T-helper 2 cell treated with Interferon-gamma antibody and Interleukin-4, amounts not matched to agents 100 ng/mL and 5 ng/mL, for 36 hours (primary cell): ENCODE measurements at regions not wholly inside any gene's neighbourhood (a gene's known extent, or its start where the extent isn't known, plus 50 kb on each side); places are given as distances from the start of the nearest gene placed in this dataset.

Experiments used
- intact Hi-C: fragments of 100-400 bp; cut with micrococcal nuclease; formaldehyde crosslinking; loops from one replicate; pipeline ENCODE4 v1.15.1; 2023

- intact Hi-C loops = no loop called here
These were observed 299.9 kb downstream of the AHR start for GRCh38 chr7:17598305-17598704.

GRCh38 chr7:17598846-17599245 lies 300.4 kb downstream of the AHR start:
- intact Hi-C loops = no loop called here

- intact Hi-C loops = no loop called here
These were observed 301.4 kb downstream of the AHR start for GRCh38 chr7:17599733-17600339.

DNA sequence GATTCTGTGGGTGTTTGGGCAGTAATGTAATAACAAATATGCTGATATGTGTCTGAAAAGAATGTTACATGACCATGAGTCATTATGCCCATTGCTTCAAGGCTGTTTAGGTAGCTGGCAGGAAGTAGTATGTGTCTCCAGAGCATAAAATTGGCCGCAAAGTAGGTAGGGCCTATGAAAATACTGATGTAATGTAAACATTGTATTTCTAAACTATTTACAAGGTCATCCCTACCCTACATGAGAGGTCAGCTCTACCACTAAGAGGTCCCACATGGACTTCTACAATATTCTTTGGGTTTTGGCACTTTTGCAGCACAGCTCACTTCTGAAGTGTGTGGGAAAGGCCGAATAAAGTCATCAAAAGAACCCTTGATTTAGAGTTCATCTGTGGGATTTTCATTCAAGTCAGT lies 301.9 kb downstream of the AHR start:
- intact Hi-C loops = no loop called here

- intact Hi-C loops = no loop called here
These were observed 303.5 kb downstream of the AHR start for GRCh38 chr7:17601921-17602320.

- intact Hi-C loops = no loop called here
These were observed 309.8 kb downstream of the AHR start for GRCh38 chr7:17608114-17608833.

DNA sequence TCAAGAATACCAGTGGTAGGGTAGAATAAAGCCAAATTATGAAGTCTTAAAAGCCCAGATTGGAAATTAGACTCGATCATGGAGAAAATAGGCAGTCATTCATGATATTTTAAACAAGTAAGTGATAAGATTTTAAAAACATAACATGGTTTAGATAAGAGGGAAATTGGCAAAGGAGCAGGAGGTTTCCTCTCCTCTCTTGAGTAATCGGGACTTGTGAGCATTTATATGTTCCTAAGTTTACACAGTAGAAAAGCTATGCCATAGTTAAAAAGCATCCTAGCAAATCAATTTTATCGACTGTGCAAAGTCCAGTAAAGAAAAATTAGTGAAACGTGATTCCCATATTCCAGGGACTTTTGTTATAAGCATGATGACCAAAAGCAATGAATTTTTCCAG lies 313.2 kb downstream of the AHR start:
- intact Hi-C loops = no loop called here

DNA sequence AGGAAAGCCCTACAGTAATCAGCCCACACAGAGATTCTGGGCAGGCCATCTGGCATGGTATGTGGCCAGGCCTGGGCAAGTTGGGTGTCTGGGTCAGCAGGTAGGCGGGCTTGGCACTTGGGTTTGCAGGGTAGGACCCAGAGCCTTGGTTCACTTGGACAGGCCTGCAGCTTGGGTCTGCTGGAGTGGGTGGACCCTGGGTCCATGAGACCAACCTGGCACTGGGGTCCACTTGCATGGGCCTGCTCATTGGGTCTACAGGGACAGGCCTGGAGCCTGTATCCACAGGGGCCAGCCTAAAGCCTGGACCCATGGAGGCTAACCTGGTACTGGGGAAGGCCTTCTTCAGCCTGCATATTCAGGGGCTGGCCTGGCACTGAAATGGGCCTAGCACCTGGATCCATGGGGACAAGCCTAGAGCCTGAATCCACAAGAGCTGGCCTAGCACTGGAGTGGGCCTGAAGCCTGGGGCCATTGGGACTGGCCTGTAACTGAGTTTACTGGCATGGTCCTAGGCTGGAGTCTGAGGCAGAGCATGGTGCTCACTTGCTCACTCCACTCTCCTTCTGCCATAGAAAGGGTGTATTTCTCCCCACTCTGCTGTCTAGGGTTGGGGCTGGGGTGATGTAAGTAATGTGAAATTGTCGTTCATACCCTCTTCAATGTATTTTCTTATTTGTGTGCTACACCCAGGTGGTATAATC lies 315.0 kb downstream of the AHR start:
- intact Hi-C loops = no loop called here

DNA sequence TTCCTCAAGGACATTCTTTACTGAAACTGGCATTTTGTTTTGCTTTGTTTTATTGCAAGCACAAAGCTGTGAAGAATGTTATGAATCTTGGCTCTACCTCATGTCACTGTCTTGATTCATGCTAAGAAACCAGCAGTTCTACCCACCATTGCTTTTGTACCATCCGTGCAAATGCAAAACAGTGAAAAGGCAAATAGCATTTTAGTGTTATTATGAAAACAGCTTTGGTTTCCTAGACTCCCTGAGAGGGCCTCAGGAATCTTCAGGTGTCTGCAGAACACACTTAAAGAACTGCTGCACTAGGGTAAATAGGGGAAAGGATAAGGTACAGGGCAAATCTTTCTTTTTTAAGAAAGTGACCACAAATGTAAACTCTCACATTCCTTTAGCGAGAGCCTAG lies 318.9 kb downstream of the AHR start:
- intact Hi-C loops = no loop called here

DNA sequence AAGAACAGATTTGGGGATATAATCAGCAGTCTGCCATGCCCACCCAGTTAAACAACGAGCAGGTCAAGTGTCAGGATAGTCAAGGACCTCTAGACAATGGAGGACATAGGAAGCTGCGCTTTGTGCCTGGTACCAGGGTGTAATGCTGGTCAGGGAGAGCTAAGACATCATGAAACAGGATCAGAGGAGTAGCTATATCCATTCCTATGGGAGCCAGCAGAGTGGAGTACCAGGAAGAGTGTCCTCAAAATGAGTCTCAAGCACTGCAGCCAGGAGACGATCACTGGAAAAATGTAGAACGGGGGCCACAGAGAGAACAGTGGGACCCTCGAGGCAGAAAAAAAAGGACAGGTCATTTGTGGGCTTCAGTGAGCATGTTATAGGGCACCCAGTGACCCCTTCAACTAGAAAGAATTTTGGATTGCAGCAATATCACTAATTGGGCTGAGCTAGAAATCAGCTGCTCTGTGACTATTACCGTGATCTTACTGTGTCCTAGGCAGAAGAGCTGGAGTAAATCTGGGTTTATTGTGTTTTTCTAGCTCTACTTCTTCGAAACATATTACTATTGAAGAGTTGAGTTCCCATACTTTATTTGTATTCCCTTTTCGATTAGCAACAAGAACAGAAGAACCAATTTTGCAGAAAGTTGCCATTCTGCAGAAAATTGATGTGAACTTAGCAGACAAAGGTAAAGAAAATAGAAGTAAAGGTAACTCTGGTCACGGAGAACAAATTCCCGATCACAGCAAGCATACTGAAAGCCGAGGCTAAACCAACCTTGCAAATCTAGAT lies 319.6 kb downstream of the AHR start:
- intact Hi-C loops = no loop called here

- intact Hi-C loops = no loop called here
These were observed 320.2 kb downstream of the AHR start for GRCh38 chr7:17618652-17618974.

GRCh38 chr7:17619196-17619818 lies 320.9 kb downstream of the AHR start:
- intact Hi-C loops = no loop called here

DNA sequence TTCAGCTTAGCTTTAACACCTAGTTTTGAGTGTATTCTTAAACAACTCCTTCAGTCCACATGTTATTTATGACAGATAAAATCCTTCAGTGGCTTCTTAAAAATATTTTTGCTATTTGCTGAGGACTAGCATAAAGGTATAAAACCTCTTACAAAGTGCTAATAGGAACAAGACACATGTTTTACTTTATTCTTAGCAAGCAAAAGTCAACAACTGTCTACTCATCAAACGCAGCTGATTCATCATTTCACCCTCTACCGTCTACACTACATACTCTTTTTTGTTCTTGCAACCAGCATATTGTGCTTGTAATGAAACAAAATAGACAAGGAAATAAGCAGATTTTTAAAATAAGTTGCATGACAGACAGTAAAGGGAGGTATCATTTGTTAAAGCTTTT lies 319.7 kb downstream of the SNX13 start:
- intact Hi-C loops = no loop called here

DNA sequence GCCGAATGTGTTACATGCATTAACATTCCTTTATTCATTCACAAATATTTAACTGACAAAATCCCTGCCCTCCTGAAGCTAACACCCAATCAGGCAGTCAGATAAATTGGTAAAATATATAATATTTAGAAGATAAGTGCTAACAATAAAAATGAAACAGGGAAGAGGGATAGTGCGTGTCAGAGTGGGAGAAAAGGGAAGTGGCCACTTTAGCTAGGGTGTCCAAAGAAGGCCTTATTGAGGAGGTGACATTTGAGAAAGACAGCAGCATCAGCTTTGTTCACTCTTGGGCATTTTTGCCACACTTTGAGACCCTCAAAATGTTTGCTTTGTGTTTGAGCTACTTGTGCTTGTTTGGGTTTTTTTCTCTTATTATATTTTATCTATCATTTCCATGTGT lies 317.8 kb downstream of the SNX13 start:
- intact Hi-C loops = no loop called here

DNA sequence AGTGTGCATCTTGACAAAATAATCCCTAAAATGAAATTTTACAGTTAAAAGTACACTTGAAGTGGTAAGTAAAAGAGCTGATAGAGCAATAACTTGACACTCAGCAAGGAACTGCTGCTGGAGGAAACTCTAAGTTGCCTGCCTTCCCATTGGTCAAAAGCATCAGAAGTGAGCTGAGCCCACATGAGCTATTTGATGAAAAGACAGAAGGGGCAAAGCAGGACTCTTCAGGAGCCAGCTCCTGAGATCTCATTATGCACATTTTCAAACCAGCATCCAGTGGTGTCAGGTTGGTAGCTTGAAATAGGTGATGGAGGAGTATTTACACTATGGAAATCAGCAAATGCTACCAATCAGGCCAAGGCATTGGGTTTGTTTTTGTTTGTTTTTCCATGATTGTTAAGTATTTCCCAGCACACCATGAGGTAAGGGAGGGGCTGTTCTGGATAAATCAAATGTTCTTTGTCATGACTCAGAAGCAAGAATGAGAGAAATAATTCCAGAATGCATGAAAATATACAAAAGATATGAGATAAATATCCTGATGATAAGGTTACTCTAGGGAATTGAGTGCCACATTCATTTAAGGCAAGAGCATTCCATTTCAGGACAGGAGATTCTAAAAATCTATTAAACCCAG lies 316.6 kb downstream of the SNX13 start:
- intact Hi-C loops = no loop called here

DNA sequence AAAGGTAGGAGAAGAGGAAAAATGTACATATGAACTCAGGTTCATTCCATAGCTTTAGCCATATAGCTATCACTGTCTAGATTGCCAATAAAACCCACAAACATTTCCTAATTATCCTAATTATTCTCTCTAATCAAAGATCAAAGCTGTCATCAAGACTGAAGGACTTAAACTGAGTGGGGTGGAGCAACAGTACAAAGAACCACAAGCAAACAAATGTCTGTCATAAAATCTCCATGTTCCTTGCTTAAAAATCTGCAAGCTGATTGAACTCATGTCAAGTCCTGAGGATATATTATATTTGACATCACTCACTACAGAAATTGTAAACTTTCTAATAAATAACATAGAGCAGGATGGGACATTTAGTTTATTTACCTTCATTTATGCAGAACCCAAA lies 315.9 kb downstream of the SNX13 start:
- intact Hi-C loops = no loop called here

DNA sequence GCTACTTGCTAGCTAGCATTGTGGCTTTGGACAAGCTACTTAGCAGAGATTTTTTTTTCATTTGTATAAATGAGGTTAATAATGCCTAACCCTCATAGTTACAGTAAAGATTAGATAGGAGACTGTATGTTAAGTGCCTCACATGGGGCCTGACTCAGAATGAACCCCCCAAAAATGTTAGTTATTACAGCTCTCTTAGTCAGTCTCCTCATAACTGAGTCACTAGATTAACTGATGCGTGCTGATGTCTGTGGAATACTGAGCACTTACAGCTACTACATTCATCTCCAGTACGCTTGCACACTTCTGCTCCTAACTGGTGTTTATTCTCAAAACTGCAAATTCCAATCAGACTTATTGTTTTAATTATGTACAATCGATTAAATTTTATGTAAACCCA lies 315.3 kb downstream of the SNX13 start:
- intact Hi-C loops = no loop called here

DNA sequence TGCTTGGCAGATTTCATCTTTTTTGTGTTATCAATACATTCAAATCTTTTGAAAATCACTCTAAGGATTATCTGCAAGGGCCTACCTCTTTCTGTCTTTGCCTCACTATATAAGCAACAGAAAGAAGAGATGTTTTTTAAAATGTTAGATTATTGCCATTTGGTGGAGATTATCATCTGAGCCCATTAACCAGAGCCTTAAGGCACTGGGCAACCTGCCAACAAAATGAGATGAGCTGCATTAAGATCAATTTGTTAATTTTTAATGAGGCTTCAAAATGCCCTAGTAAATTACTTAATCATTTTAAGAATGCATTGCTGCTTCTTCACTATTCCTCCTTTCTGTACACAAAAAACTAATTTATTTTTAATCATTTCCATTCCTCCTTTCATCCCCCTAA lies 314.1 kb downstream of the SNX13 start:
- intact Hi-C loops = no loop called here

DNA sequence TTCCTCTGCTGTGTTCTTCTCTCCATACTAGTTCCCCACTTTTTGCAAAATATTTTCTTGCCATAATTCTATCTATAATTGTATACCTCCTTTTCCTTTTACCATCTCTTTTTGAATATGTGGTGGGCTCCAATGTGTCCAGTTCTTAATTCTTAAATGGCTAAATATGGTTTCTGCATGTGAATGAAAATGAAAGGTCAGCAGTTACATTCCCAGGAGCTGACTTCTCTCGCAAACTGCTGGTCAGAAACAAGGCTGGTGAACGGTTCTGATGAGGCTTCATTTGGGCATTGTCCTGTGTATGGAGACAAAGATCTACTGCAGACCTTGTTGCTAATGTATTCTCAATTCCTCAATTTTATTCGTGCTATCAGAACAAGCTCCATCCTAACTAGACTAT lies 309.2 kb downstream of the SNX13 start:
- intact Hi-C loops = no loop called here

GRCh38 chr7:17632384-17632783 lies 307.9 kb downstream of the SNX13 start:
- intact Hi-C loops = no loop called here

GRCh38 chr7:17633067-17633466 lies 307.2 kb downstream of the SNX13 start:
- intact Hi-C loops = no loop called here
